ENCODE measurements at regions not wholly inside any gene's neighbourhood (a gene's known extent, or its start where the extent isn't known, plus 50 kb on each side); places are given as distances from the start of the nearest gene placed in this dataset.

DNA sequence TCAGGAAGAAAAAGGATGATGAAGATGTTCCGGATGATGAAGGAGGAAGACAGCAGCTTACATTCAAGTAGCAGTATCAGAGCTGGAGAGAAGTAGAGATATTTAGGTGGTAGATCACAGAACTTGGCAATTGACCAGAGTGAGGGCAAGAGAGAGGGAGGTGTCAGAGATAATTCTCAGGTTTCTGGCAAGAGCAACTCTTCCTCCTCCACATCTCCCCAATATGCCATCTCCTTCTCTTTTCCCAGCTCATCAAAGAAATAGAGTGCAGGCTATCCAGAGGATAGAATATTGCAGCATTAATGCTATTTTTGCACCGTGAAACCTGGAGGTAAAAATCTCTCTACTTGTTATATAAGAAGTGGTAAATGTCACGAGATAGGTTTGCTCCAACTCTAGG, 64.9 kb upstream of the OPCML start:
- Histone ChIP-seq H3K27ac (no peak overlapping the region), H3K9me3 (no peaks in the 10 kb centered on the region), H3K4me3 (no peak overlapping the region), H3K4me1 (no peaks in the 10 kb centered on the region), H3K27me3 (no peaks in the 10 kb centered on the region), H3K36me3 (no peaks in the 10 kb centered on the region)
- intact Hi-C loops (cut with DNase I): no loop called here
- no peak for DNase-seq (ENCODE audit: extremely low spot score in 2 of 2)
- TF ChIP-seq CTCF (IDR thresholded peaks at IDR 0.05) (no peak), POLR2AphosphoS5 (IDR thresholded peaks at IDR 0.05; ENCODE audit: insufficient read depth in 1 of 2, low read depth in 1 of 2) (no peak), POLR2A (IDR thresholded peaks at IDR 0.05) (no peak)

DNA sequence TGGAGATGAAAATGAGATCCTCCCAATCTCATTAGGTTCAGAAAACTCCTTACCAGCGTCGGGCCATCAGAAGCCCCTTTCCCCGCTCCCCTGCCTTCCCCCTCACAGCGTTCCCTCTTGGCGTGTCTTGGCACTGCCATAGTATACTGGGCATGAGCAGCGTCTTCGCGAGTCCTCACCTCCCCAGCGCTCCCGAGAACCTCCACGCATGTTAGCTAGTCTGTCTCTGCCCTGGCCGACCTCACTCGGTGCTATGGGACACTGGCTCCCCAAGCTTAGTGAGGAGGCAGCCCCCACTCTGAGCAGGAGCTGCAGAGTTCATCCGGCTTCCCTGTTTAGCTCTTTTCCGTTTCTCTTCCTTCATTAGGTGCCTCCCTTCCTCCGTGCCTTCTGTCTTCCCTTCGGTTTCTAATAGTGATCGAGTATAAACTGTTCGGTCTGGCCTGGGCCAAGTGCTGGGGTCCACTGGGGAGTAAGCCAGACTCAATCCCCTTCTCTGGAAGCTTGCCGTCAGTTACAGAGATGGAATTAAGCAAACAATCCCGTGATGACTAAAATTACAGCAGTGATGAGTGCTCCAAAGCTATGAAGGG, 63.8 kb upstream of the OPCML start:
- Histone ChIP-seq H3K4me3 (no peak overlapping the region), H3K27ac (no peak overlapping the region)

DNA sequence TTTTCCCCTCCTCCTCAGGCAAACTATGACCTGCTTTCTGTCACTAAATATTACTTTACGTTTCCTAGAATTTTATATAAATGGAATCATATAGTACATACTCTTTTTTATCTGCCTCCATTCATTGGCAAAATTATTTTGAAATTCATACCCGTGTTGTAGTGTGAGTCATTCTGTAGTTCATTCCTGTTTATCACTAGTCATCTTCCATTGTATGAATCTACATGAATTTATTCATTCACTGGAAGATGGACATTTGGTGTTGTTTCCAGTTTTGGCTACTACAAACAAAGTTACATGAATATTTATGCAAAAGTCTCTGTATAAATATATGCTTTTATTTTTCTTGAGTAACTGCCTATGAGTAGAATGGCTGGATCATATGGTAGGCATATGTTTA, 60.7 kb upstream of the OPCML start:
- no peak for TF ChIP-seq POLR2A (IDR thresholded peaks at IDR 0.05)
- TF ChIP-seq CTCF (IDR thresholded peaks at IDR 0.05): no peak
- no peak for TF ChIP-seq POLR2AphosphoS5 (IDR thresholded peaks at IDR 0.05; ENCODE audit: insufficient read depth in 1 of 2, low read depth in 1 of 2)
- Histone ChIP-seq H3K9me3 (no peaks in the 10 kb centered on the region), H3K27ac (no peak overlapping the region), H3K36me3 (no peaks in the 10 kb centered on the region), H3K27me3 (no peaks in the 10 kb centered on the region), H3K4me1 (no peaks in the 10 kb centered on the region), H3K4me3 (no peak overlapping the region)
- intact Hi-C loops (cut with DNase I): no loop called here
- DNase-seq (ENCODE audit: extremely low spot score in 2 of 2): no peak

More for the DNA sequence above, 63.8 kb upstream of the OPCML start:
- no peaks in the 10 kb centered on the region for H3K36me3 ChIP-seq
- intact Hi-C loops (cut with DNase I): no loop called here
- H3K27me3 ChIP-seq: no peaks in the 10 kb centered on the region
- no peaks in the 10 kb centered on the region for H3K4me1 ChIP-seq
- H3K9me3 ChIP-seq: no peaks in the 10 kb centered on the region
- DNase-seq (ENCODE audit: extremely low spot score in 2 of 2): no peak
- TF ChIP-seq CTCF (IDR thresholded peaks at IDR 0.05) (no peak), POLR2A (IDR thresholded peaks at IDR 0.05) (no peak), POLR2AphosphoS5 (IDR thresholded peaks at IDR 0.05; ENCODE audit: insufficient read depth in 1 of 2, low read depth in 1 of 2) (no peak)

DNA sequence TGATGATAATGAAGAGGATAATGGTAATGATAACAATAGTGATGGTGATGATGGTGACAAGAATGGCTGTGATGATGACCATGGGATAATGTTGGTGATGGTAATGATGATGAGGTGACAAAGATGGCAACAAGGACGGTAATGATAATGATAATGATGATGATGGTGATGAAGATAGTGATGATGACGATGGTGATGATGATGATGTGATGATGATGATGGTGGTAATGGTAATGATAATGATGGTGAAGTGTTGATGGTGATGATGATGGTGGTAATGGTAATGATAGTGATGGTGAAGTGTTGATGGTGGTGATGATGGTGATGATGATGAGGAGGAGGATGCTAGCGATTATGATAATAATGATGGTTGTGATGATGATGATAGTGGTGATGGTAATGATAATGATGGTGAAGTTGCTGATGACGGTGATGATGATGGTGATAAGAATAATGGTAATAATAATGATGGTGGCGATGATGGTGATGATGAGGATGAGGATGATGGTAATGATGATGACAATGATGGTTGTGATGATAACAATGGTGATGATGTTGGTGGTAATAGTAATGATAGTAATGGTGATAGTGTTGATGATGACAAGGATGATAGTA, 54.7 kb upstream of the OPCML start:
- TF ChIP-seq CTCF (IDR thresholded peaks at IDR 0.05) (no peak), POLR2AphosphoS5 (IDR thresholded peaks at IDR 0.05; ENCODE audit: insufficient read depth in 1 of 2, low read depth in 1 of 2) (no peak), POLR2A (IDR thresholded peaks at IDR 0.05) (no peak)
- intact Hi-C loops (cut with DNase I): no loop called here

DNA sequence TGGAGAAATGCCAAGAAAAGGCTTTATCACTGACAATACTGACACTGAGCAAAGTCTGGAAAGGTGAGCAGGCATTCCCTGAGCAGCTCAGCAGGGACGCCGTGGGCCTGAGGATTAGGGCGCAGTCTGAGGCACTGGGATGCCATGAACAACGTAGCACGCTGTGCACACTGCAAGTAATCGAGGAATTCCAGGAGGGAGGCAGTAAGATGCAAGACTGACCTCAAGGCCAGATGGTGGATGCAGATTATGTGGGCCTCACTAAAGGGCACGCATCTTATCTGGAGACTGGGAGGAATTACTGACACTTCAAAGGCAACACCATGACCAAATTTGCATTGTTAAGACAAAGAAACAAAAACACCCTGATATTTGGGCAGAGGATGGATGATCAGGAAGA, 50.4 kb upstream of the OPCML start:
- TF ChIP-seq CTCF (IDR thresholded peaks at IDR 0.05) (no peak), POLR2A (IDR thresholded peaks at IDR 0.05) (no peak), POLR2AphosphoS5 (IDR thresholded peaks at IDR 0.05; ENCODE audit: insufficient read depth in 1 of 2, low read depth in 1 of 2) (no peak)
- Histone ChIP-seq H3K4me1 (no peaks in the 10 kb centered on the region), H3K9me3 (no peaks in the 10 kb centered on the region)

More for the DNA sequence above, 54.7 kb upstream of the OPCML start:
- Histone ChIP-seq H3K27ac (no peak overlapping the region), H3K36me3 (no peaks in the 10 kb centered on the region), H3K4me1 (no peaks in the 10 kb centered on the region), H3K9me3 (no peaks in the 10 kb centered on the region), H3K27me3 (no peaks in the 10 kb centered on the region), H3K4me3 (no peak overlapping the region)
- DNase-seq (ENCODE audit: extremely low spot score in 2 of 2): no peak

More for the DNA sequence above, 50.4 kb upstream of the OPCML start:
- H3K36me3 ChIP-seq: no peaks in the 10 kb centered on the region
- no peak overlapping the region for H3K4me3 ChIP-seq
- intact Hi-C loops (cut with DNase I): no loop called here
- no peaks in the 10 kb centered on the region for H3K27me3 ChIP-seq
- DNase-seq (ENCODE audit: extremely low spot score in 2 of 2): no peak
- no peak overlapping the region for H3K27ac ChIP-seq
